SK-N-SH (cell line): ENCODE measurements at regions not wholly inside any gene's neighbourhood (a gene's known extent, or its start where the extent isn't known, plus 50 kb on each side); places are given as distances from the start of the nearest gene placed in this dataset.

Experiments used
- CTCF ChIA-PET: fragments of 300-600, 350-600 bp; formaldehyde crosslinking; extraction: SDS; loops from one replicate; lab custom pipeline; 2021; lab: Yijun Ruan, JAX
- POLR2A ChIA-PET: fragments of 350-600 bp; sonication (Branson Sonifier 250); formaldehyde crosslinking; extraction: SDS; loops from one replicate; lab custom pipeline; 2020; ENCODE audit warnings: antibody characterized with exemption, inconsistent platforms; lab: Yijun Ruan, JAX
- DNase-seq: peaks from one replicate; pipeline ENCODE4 v3.0.0; 2012
- H2AFZ ChIP-seq: fragments of 200-600 bp; sonication (generic); 2 replicates; pipeline ENCODE4 v1.8.1; 2016; ENCODE audit warnings: antibody characterized with exemption, mild to moderate bottlenecking, low read depth
- H3F3A ChIP-seq: fragments of 200-600 bp; sonication (generic); replicated peaks from 2 replicates; pipeline ENCODE3; 2016; ENCODE audit warnings: antibody characterized with exemption, mild to moderate bottlenecking; ENCODE audit not compliant: insufficient read depth
- H3K27ac ChIP-seq, 2 experiments: fragments of 200-500 bp in 1 of 2; fragments of 200-600 bp in 1 of 2; sonication (Bioruptor generic) in 1 of 2; sonication (generic), shearing (Covaris generic) in 1 of 2; 2 replicates each; pipeline versions ENCODE4 v1.5.1 to v1.6.1; 2014 to 2016; ENCODE audit warnings: low read depth in 2 of 2, inconsistent platforms in 1 of 2, low read length in 1 of 2, mild to moderate bottlenecking in 1 of 2, mixed read lengths in 1 of 2
- H3K27me3 ChIP-seq: fragments of 200-600 bp; sonication (generic), shearing (Covaris generic); 2 replicates; pipeline ENCODE4 v1.6.1; 2016; ENCODE audit warnings: mixed run types; ENCODE audit not compliant: insufficient read depth
- H3K36me3 ChIP-seq, 2 experiments: fragments of 200-500 bp in 1 of 2; fragments of 200-600 bp in 1 of 2; sonication (Bioruptor generic) in 1 of 2; sonication (generic) in 1 of 2; replicated peaks in 1 of 2; 2 replicates each; pipeline versions ENCODE3 to v1.5.1; 2014 to 2016; ENCODE audit warnings: low read length in 1 of 2, mild to moderate bottlenecking in 1 of 2; ENCODE audit not compliant: insufficient read depth in 2 of 2, control insufficient read depth in 1 of 2
- H3K4me1 ChIP-seq, 2 experiments: fragments of 200-500 bp in 1 of 2; fragments of 200-600 bp in 1 of 2; sonication (Bioruptor generic) in 1 of 2; sonication (generic), shearing (Covaris generic) in 1 of 2; 2 replicates each; pipeline versions ENCODE4 v1.5.1 to v1.6.1; 2014 to 2016; ENCODE audit warnings: low read depth in 1 of 2, low read length in 1 of 2, mixed run types in 1 of 2; ENCODE audit not compliant: insufficient read depth in 2 of 2, control insufficient read depth in 1 of 2
- H3K4me2 ChIP-seq: fragments of 200-600 bp; sonication (generic), shearing (Covaris generic); 2 replicates; pipeline ENCODE4 v1.6.1; 2017; ENCODE audit warnings: mixed run types
- H3K4me3 ChIP-seq, 2 experiments: fragments of 200-500 bp in 1 of 2; fragments of 200-600 bp in 1 of 2; sonication (Bioruptor generic) in 1 of 2; sonication (generic), shearing (Covaris generic) in 1 of 2; 2 replicates each; pipeline versions ENCODE4 v1.5.1 to v1.8.1; 2014 to 2016; ENCODE audit warnings: low read depth in 2 of 2, inconsistent platforms in 1 of 2, low read length in 1 of 2, mild to moderate bottlenecking in 1 of 2, mixed read lengths in 1 of 2, moderate library complexity in 1 of 2
- H3K79me2 ChIP-seq: fragments of 200-600 bp; sonication (generic); 2 replicates; pipeline ENCODE4 v1.8.1; 2017; ENCODE audit warnings: mild to moderate bottlenecking; ENCODE audit not compliant: insufficient read depth
- H3K9ac ChIP-seq: fragments of 200-600 bp; sonication (generic); 2 replicates; pipeline ENCODE4 v1.6.1; 2017; ENCODE audit warnings: mixed run types
- H3K9me2 ChIP-seq: fragments of 200-600 bp; sonication (generic); 2 replicates; pipeline ENCODE4 v1.6.1; 2017; ENCODE audit warnings: mixed run types
- H3K9me3 ChIP-seq: fragments of 200-600 bp; sonication (generic); 2 replicates; pipeline ENCODE4 v1.6.1; 2017; ENCODE audit warnings: mixed run types, mild to moderate bottlenecking, moderate library complexity
- H4K20me1 ChIP-seq: fragments of 200-600 bp; sonication (generic); 2 replicates; pipeline ENCODE4 v1.6.1; 2017; ENCODE audit warnings: mild to moderate bottlenecking, mixed run types; ENCODE audit not compliant: insufficient read depth
- ELF1 ChIP-seq: IDR thresholded peaks from 2 replicates; pipeline ENCODE4 v1.4.0; 2012
- EP300 ChIP-seq, 2 experiments: IDR thresholded peaks; 2 replicates each; pipeline versions ENCODE4 v1.4.0 to v1.6.1; 2012; ENCODE audit warnings: borderline replicate concordance in 1 of 2, low read depth in 1 of 2, low read length in 1 of 2
- EZH2phosphoT487 ChIP-seq: fragments of 200-600 bp; sonication (generic); IDR thresholded peaks from 2 replicates; pipeline ENCODE4 v1.6.1; 2017; ENCODE audit warnings: low read depth, mixed run types, mild to moderate bottlenecking, antibody characterized with exemption, moderate library complexity, borderline replicate concordance
- FOXJ3 ChIP-seq: sonication (generic); formaldehyde crosslinking; IDR thresholded peaks from 2 replicates; pipeline ENCODE4 v1.5.1; 2020; ENCODE audit warnings: mild to moderate bottlenecking, missing genetic modification reagents
- FOXM1 ChIP-seq: IDR thresholded peaks from 2 replicates; pipeline ENCODE4 v1.4.0; 2012; ENCODE audit warnings: low read depth, mild to moderate bottlenecking
- GABPA ChIP-seq: IDR thresholded peaks from 2 replicates; pipeline ENCODE4 v1.4.0; 2012; ENCODE audit warnings: low read depth, mild to moderate bottlenecking
- IRF3 ChIP-seq: fragments of 150-350 bp; IDR thresholded peaks from 2 replicates; pipeline ENCODE4 v1.6.1; 2016; ENCODE audit warnings: mild to moderate bottlenecking, low read depth, low read length
- NFIC ChIP-seq: IDR thresholded peaks from 2 replicates; pipeline ENCODE4 v1.4.0; 2012; ENCODE audit warnings: borderline replicate concordance
- PBX3 ChIP-seq: IDR thresholded peaks from 2 replicates; pipeline ENCODE4; 2012
- RAD21 ChIP-seq: IDR thresholded peaks from 2 replicates; pipeline ENCODE4 v1.6.1; 2012; ENCODE audit warnings: mild to moderate bottlenecking, low read length
- RCOR1 ChIP-seq: fragments of 150-350 bp; IDR thresholded peaks from 2 replicates; pipeline ENCODE4 v1.6.1; 2017; ENCODE audit warnings: antibody characterized with exemption, low read length
- REST ChIP-seq: IDR thresholded peaks from 2 replicates; pipeline ENCODE4 v1.6.1; 2012; ENCODE audit warnings: mild to moderate bottlenecking, low read depth, low read length, moderate library complexity
- TAF1 ChIP-seq: IDR thresholded peaks from 2 replicates; pipeline ENCODE4 v1.6.1; 2012; ENCODE audit warnings: low read depth, mild to moderate bottlenecking, low read length, moderate library complexity, borderline replicate concordance
- TCF12 ChIP-seq: IDR thresholded peaks from 2 replicates; pipeline ENCODE4 v1.4.0; 2012
- USF1 ChIP-seq: IDR thresholded peaks from 2 replicates; pipeline ENCODE4 v1.4.0; 2012; ENCODE audit warnings: low read depth, borderline replicate concordance
- USF2 ChIP-seq: fragments of 150-350 bp; IDR thresholded peaks from 2 replicates; pipeline ENCODE4 v1.6.1; 2017; ENCODE audit warnings: antibody characterized with exemption, low read length, low read depth, borderline replicate concordance
- ZBTB33 ChIP-seq: IDR thresholded peaks from 2 replicates; pipeline ENCODE4 v1.4.0; 2012; ENCODE audit warnings: low read depth, borderline replicate concordance
- WGBS: methylation state at CpG from one replicate; pipeline ENCODE4 v1.1.6; 2017; ENCODE audit warnings: low lambda C conversion rate; 5-methylcytosine and 5-hydroxymethylcytosine counted together

GRCh38 chr12:63318933-63319332, 167.9 kb upstream of the AVPR1A start:
- WGBS: 16% methylated on average over 1 of the region's 1 CpG
- no peaks in the 10 kb centered on the region for H3K9me3 ChIP-seq
- no peaks in the 10 kb centered on the region for H4K20me1 ChIP-seq
- H3K4me3 ChIP-seq: no peak overlapping the region
- H3K9ac ChIP-seq: no peak overlapping the region
- no peaks in the 10 kb centered on the region for H3F3A ChIP-seq
- no peaks in the 10 kb centered on the region for H3K36me3 ChIP-seq
- no peak for DNase-seq
- no peak overlapping the region for H3K27ac ChIP-seq
- no peaks in the 10 kb centered on the region for H3K27me3 ChIP-seq
- H3K9me2 ChIP-seq: no peaks in the 10 kb centered on the region
- ChIA-PET POLR2A (no interaction called here), CTCF (no interaction called here)
- H3K4me1 ChIP-seq: no peaks in the 10 kb centered on the region
- TF ChIP-seq RCOR1 (no peak), ZBTB33 (no peak), FOXJ3 (CRISPR knock-in tag) (no peak), TAF1 (no peak), RAD21 (no peak), EZH2phosphoT487 (no peak), FOXM1 (no peak), TCF12 (no peak), ELF1 (no peak), PBX3 (no peak), IRF3 (no peak), NFIC (no peak)
- H3K4me2 ChIP-seq: no peak overlapping the region
- H3K79me2 ChIP-seq: no peaks in the 10 kb centered on the region
- H2AFZ ChIP-seq: no peak overlapping the region

GRCh38 chr12:63318313-63318712, 167.3 kb upstream of the AVPR1A start:
- no peak for DNase-seq
- POLR2A ChIA-PET: no interaction called here
- Histone ChIP-seq H3K36me3 (no peaks in the 10 kb centered on the region), H3K9me2 (no peaks in the 10 kb centered on the region), H3K27ac (no peak overlapping the region), H3K4me2 (no peak overlapping the region), H3K27me3 (no peaks in the 10 kb centered on the region), H3K9me3 (no peaks in the 10 kb centered on the region), H3K4me3 (no peak overlapping the region), H3K4me1 (no peaks in the 10 kb centered on the region), H3F3A (no peaks in the 10 kb centered on the region), H3K9ac (no peak overlapping the region), H2AFZ (no peak overlapping the region), H4K20me1 (no peaks in the 10 kb centered on the region), H3K79me2 (no peaks in the 10 kb centered on the region)
- 14% methylated on average over 2 of the region's 7 CpGs for WGBS
- CTCF ChIA-PET: no interaction called here
- TF ChIP-seq ELF1: no peak
- no peak for TF ChIP-seq EZH2phosphoT487
- no peak for TF ChIP-seq USF2
- TF ChIP-seq IRF3: no peak
- no peak for TF ChIP-seq USF1
- TF ChIP-seq GABPA: no peak
- TF ChIP-seq EP300 (IDR thresholded peaks at IDR 0.05; ENCODE audit: borderline replicate concordance in 1 of 2, low read depth in 1 of 2, low read length in 1 of 2): no peak
- TF ChIP-seq REST: no peak
- TF ChIP-seq FOXJ3 (CRISPR knock-in tag): no peak
- TF ChIP-seq TAF1: no peak
